ENCODE measurements at regions not wholly inside any gene's neighbourhood (a gene's known extent, or its start where the extent isn't known, plus 50 kb on each side); places are given as distances from the start of the nearest gene placed in this dataset.

- DNase-seq = no peak
Measured at GRCh38 chr2:176956791-176957190, 255.8 kb upstream of the HNRNPA3 start.

- DNase-seq = no peak
Measured at GRCh38 chr2:176959614-176960013, 253.0 kb upstream of the HNRNPA3 start.

- DNase-seq = no peak
Measured at GRCh38 chr2:176960061-176960460, 252.5 kb upstream of the HNRNPA3 start.

GRCh38 chr2:176960736-176961520 lies 251.7 kb upstream of the HNRNPA3 start:
- DNase-seq = no peak

- no peak for DNase-seq
Measured at GRCh38 chr2:176961775-176962619, 250.6 kb upstream of the HNRNPA3 start.

- DNase-seq = no peak
Measured at GRCh38 chr2:176963568-176964287, 248.9 kb upstream of the HNRNPA3 start.

- no peak for DNase-seq
Measured at GRCh38 chr2:176967911-176968450, 244.6 kb upstream of the HNRNPA3 start.

GRCh38 chr2:176969642-176970359 lies 242.8 kb upstream of the HNRNPA3 start:
- DNase-seq = no peak

- no peak for DNase-seq
Measured at GRCh38 chr2:176976736-176977685, 235.6 kb upstream of the HNRNPA3 start.

- DNase-seq = no peak
Measured at GRCh38 chr2:176978921-176979320, 233.7 kb upstream of the HNRNPA3 start.

- no peak for DNase-seq
Measured at GRCh38 chr2:176979981-176980710, 232.4 kb upstream of the HNRNPA3 start.

GRCh38 chr2:176984987-176985386 lies 227.6 kb upstream of the HNRNPA3 start:
- no peak for DNase-seq

GRCh38 chr2:176985871-176986270 lies 226.7 kb upstream of the HNRNPA3 start:
- DNase-seq = no peak

- no peak for DNase-seq
Measured at GRCh38 chr2:176986487-176986886, 226.1 kb upstream of the HNRNPA3 start.

- no peak for DNase-seq
Measured at GRCh38 chr2:176991411-176991810, 221.2 kb upstream of the HNRNPA3 start.

GRCh38 chr2:176997074-176997791 lies 215.4 kb upstream of the HNRNPA3 start:
- no peak for DNase-seq

- no peak for DNase-seq
Measured at GRCh38 chr2:176997792-176998169, 214.8 kb upstream of the HNRNPA3 start.

GRCh38 chr2:176999301-176999700 lies 213.3 kb upstream of the HNRNPA3 start:
- no peak for DNase-seq

- no peak for DNase-seq
Measured at GRCh38 chr2:177000061-177000714, 212.4 kb upstream of the HNRNPA3 start.
